WTC11 (cell line): ENCODE measurements at regions not wholly inside any gene's neighbourhood (a gene's known extent, or its start where the extent isn't known, plus 50 kb on each side); places are given as distances from the start of the nearest gene placed in this dataset.

Experiments used
- CTCF ChIP-seq: fragments of 200-600 bp; IDR thresholded peaks from 2 replicates; pipeline ENCODE4 v1.8.0; 2022; ENCODE audit warnings: antibody characterized with exemption
- SMAD3 ChIP-seq: sonication (generic); formaldehyde crosslinking; IDR thresholded peaks from 2 replicates; pipeline ENCODE4 v1.8.0; 2022; ENCODE audit warnings: missing genetic modification reagents, mild to moderate bottlenecking, borderline replicate concordance

DNA sequence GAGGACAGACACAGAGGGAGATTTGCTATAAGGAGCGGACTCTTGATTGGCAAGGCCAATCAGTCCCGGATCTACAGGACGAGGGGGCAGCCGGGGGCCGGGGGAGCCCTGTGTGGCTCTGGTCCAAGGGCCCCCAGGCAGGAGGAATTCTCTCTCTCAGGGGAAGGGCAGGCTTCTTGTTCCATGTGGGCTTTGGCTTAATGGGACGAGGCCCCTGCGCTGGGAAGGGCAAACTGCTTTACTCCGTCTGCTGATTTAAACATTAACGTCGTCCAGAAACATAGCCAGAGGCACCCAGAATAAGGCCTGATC, 75.9 kb downstream of the TMEM18 start:
- no peak for TF ChIP-seq CTCF
- TF ChIP-seq SMAD3 (CRISPR knock-in tag), result no peak
